ENCODE measurements at regions not wholly inside any gene's neighbourhood (a gene's known extent, or its start where the extent isn't known, plus 50 kb on each side); places are given as distances from the start of the nearest gene placed in this dataset.

- intact Hi-C loops (cut with DNase I): no loop called here
- no peak for DNase-seq
These were observed 476.8 kb upstream of the CITED2 start for GRCh38 chr6:139851206-139851605.

GRCh38 chr6:139850512-139850911, 476.1 kb upstream of the CITED2 start:
- intact Hi-C loops (cut with DNase I): no loop called here
- no peak for DNase-seq

GRCh38 chr6:139847457-139847813, 473.0 kb upstream of the CITED2 start:
- DNase-seq: no peak
- intact Hi-C loops (cut with DNase I): no loop called here

- peak in 2 of 42 donors; percentile 2 to 16 for DNase-seq
- intact Hi-C loops (cut with DNase I): no loop called here
These were observed 472.3 kb upstream of the CITED2 start for GRCh38 chr6:139846538-139847456.

GRCh38 chr6:139844907-139845306, 470.5 kb upstream of the CITED2 start:
- no peak for DNase-seq
- intact Hi-C loops (cut with DNase I): no loop called here

- no peak for DNase-seq
- intact Hi-C loops (cut with DNase I): no loop called here
These were observed 467.4 kb upstream of the CITED2 start for GRCh38 chr6:139841794-139842215.

- DNase-seq: peak in 34 of 42 donors; percentile 2 to 71 (median 20)
- intact Hi-C loops (cut with DNase I): no loop called here
These were observed 465.2 kb upstream of the CITED2 start for GRCh38 chr6:139839506-139840156.

GRCh38 chr6:139834232-139834631, 459.8 kb upstream of the CITED2 start:
- DNase-seq: no peak
- intact Hi-C loops (cut with DNase I): no loop called here

- intact Hi-C loops (cut with DNase I): no loop called here
- no peak for DNase-seq
These were observed 459.1 kb upstream of the CITED2 start for GRCh38 chr6:139833592-139833991.

- intact Hi-C loops (cut with DNase I): no loop called here
These were observed 458.3 kb upstream of the CITED2 start for GRCh38 chr6:139832493-139833305.

GRCh38 chr6:139829576-139829975, 455.1 kb upstream of the CITED2 start:
- intact Hi-C loops (cut with DNase I): no loop called here
- DNase-seq: no peak

More at GRCh38 chr6:139832493-139833305, 458.3 kb upstream of the CITED2 start:
- no peak for DNase-seq

- intact Hi-C loops (cut with DNase I): no loop called here
- no peak for DNase-seq
These were observed 454.5 kb upstream of the CITED2 start for GRCh38 chr6:139828751-139829519.

GRCh38 chr6:139825935-139826374, 451.5 kb upstream of the CITED2 start:
- intact Hi-C loops (cut with DNase I): no loop called here
- no peak for DNase-seq

- intact Hi-C loops (cut with DNase I): no loop called here
- no peak for DNase-seq
These were observed 450.4 kb upstream of the CITED2 start for GRCh38 chr6:139824864-139825263.

GRCh38 chr6:139823808-139824126, 449.3 kb upstream of the CITED2 start:
- intact Hi-C loops (cut with DNase I): no loop called here
- DNase-seq: no peak

GRCh38 chr6:139823099-139823807, 448.8 kb upstream of the CITED2 start:
- intact Hi-C loops (cut with DNase I): no loop called here
- no peak for DNase-seq

GRCh38 chr6:139821676-139822223, 447.3 kb upstream of the CITED2 start:
- DNase-seq: no peak

GRCh38 chr6:139820210-139820609, 445.8 kb upstream of the CITED2 start:
- DNase-seq: no peak
- intact Hi-C loops (cut with DNase I): no loop called here

More at GRCh38 chr6:139821676-139822223, 447.3 kb upstream of the CITED2 start:
- intact Hi-C loops (cut with DNase I): no loop called here

Measured in head of caudate nucleus (tissue), 42 donors.